K562 (cell line): ENCODE measurements at regions not wholly inside any gene's neighbourhood (a gene's known extent, or its start where the extent isn't known, plus 50 kb on each side); places are given as distances from the start of the nearest gene placed in this dataset.

ENCODE experiments used
- ATAC-seq: fragments of 200-7000 bp; cut with Tn5 transposase; 3 replicates; pipeline ENCODE4 v1.9.1; 2020; ENCODE audit warnings: moderate library complexity
- BruUV-seq: library from RNA; stranded (reverse); fragments of 400-500 nt; replicated peaks from 2 replicates; lab custom pipeline; 2021; lab: Mats Ljungman, UMichigan
- CTCF ChIA-PET: fragments of 300-600 bp; formaldehyde crosslinking; extraction: SDS; loops from one replicate; lab custom pipeline; 2021; ENCODE audit warnings: low intra/inter-chr PET ratio; lab: Yijun Ruan, JAX
- POLR2A ChIA-PET: fragments of 300-600, 350-650 bp; sonication (Branson Sonifier 250); formaldehyde crosslinking; extraction: SDS; loops from one replicate; lab custom pipeline; 2021; ENCODE audit warnings: antibody characterized with exemption, inconsistent platforms; lab: Yijun Ruan, JAX
- DNase-seq, 4 experiments: peaks; one replicate each; pipeline versions ENCODE4 v3.0.0 to v3.0.0-alpha.2; 2011 to 2018; ENCODE audit warnings: low spot score in 3 of 4, mixed read lengths in 3 of 4; ENCODE audit errors: extremely low read depth in 1 of 4
- FAIRE-seq: peaks from 2 replicates; lab custom pipeline; 2011; peaks lifted over from hg19 to GRCh38; lab: Jason Lieb, UNC
- H2AFZ ChIP-seq: 2 replicates; pipeline ENCODE4 v1.6.0; 2011; ENCODE audit warnings: low read depth, low read length, control low read depth, inconsistent platforms
- H3K27ac ChIP-seq: fragments of 200-600 bp; 3 replicates; pipeline ENCODE4 v1.8.0; 2011; ENCODE audit warnings: low read depth, mild to moderate bottlenecking, control low read depth, inconsistent platforms, low read length, moderate library complexity, mixed read lengths; ENCODE audit errors: extremely low read depth
- H3K27me3 ChIP-seq, 2 experiments: fragments of 300-600 bp in 1 of 2; 2 replicates in 1 of 2; 3 replicates in 1 of 2; pipeline versions ENCODE4 v1.6.0 to v1.8.0; 2011; ENCODE audit warnings: inconsistent platforms in 2 of 2, low read length in 2 of 2, mild to moderate bottlenecking in 1 of 2, mixed read lengths in 1 of 2, moderate library complexity in 1 of 2; ENCODE audit not compliant: control insufficient read depth in 2 of 2, insufficient read depth in 2 of 2
- H3K36me3 ChIP-seq: fragments of 300-600 bp; 3 replicates; pipeline ENCODE4 v1.8.0; 2011; ENCODE audit warnings: mild to moderate bottlenecking, low read length, inconsistent platforms; ENCODE audit not compliant: control insufficient read depth, insufficient read depth
- H3K4me1 ChIP-seq, 2 experiments: fragments of 200-600 bp in 1 of 2; replicated peaks in 1 of 2; 2 replicates in 1 of 2; 3 replicates in 1 of 2; pipeline versions ENCODE4 v1.5.1 to v1.8.0; 2011; ENCODE audit warnings: inconsistent platforms in 2 of 2, low read length in 2 of 2, mild to moderate bottlenecking in 1 of 2, mixed read lengths in 1 of 2, moderate library complexity in 1 of 2; ENCODE audit not compliant: control insufficient read depth in 2 of 2, insufficient read depth in 2 of 2
- H3K4me2 ChIP-seq: 2 replicates; pipeline ENCODE4 v1.6.1; 2011; ENCODE audit warnings: low read length, control low read depth, inconsistent platforms, mixed read lengths; ENCODE audit not compliant: insufficient read depth
- H3K4me3 ChIP-seq: fragments of 200-600 bp; sonication (generic), shearing (Covaris generic); 2 replicates; pipeline ENCODE4 v1.5.1; 2016; ENCODE audit warnings: control low read depth, inconsistent platforms
- H3K79me2 ChIP-seq: fragments of 200-600 bp; 3 replicates; pipeline ENCODE4 v1.8.0; 2011; ENCODE audit warnings: low read length, inconsistent platforms; ENCODE audit not compliant: control insufficient read depth, insufficient read depth
- H3K9ac ChIP-seq, 2 experiments: 2 replicates each; pipeline versions ENCODE4 v1.6.0 to v1.6.1; 2011; ENCODE audit warnings: low read depth in 2 of 2, low read length in 2 of 2, control low read depth in 1 of 2, inconsistent platforms in 1 of 2, mild to moderate bottlenecking in 1 of 2, mixed read lengths in 1 of 2; ENCODE audit not compliant: insufficient read depth in 1 of 2
- H3K9me1 ChIP-seq: one replicate; pipeline ENCODE4 v1.6.0; 2011; ENCODE audit warnings: inconsistent platforms, mild to moderate bottlenecking, low read length, moderate library complexity; ENCODE audit not compliant: control insufficient read depth, insufficient read depth
- H3K9me3 ChIP-seq: replicated peaks from 2 replicates; pipeline ENCODE4 v1.5.1; 2011; ENCODE audit warnings: low read depth, low read length, inconsistent platforms; ENCODE audit not compliant: control insufficient read depth, insufficient read depth
- H4K20me1 ChIP-seq: replicated peaks from 2 replicates; pipeline ENCODE4 v1.6.1; 2011; ENCODE audit warnings: low read length, inconsistent platforms, mixed read lengths; ENCODE audit not compliant: control insufficient read depth, insufficient read depth
- ARID3B ChIP-seq: fragments of 250-450 bp; sonication (Bioruptor Pico); IDR thresholded peaks from 2 replicates; pipeline ENCODE4 v1.4.0; 2020; ENCODE audit warnings: borderline replicate concordance
- NFRKB ChIP-seq: fragments of 450-650 bp; IDR thresholded peaks from 2 replicates; pipeline ENCODE4 v1.6.1; 2016; ENCODE audit warnings: low read depth
- TGIF2 ChIP-seq: sonication (generic); formaldehyde crosslinking; IDR thresholded peaks from 2 replicates; pipeline ENCODE4 v1.8.1; 2022; ENCODE audit warnings: mild to moderate bottlenecking, missing genetic modification reagents, moderate library complexity
- VEZF1 ChIP-seq: fragments of 200-800 bp; sonication (Bioruptor generic); IDR thresholded peaks from 2 replicates; pipeline ENCODE4 v1.6.1; 2017; ENCODE audit warnings: missing genetic modification characterization, missing compliant biosample characterization
- ZKSCAN3 ChIP-seq: fragments of 250-450 bp; sonication (Bioruptor Pico); IDR thresholded peaks from 2 replicates; pipeline ENCODE4 v1.4.0; 2020
- ZNF407 ChIP-seq: fragments of 450-650 bp; IDR thresholded peaks from 2 replicates; pipeline ENCODE4 v1.6.1; 2016; ENCODE audit warnings: low read depth
- WGBS: fragments of 100-300 bp; shearing (Covaris generic); methylation state at CpG from one replicate; pipeline ENCODE4 v1.1.6; 2016; ENCODE audit warnings: low coverage, mixed read lengths; ENCODE audit not compliant: insufficient coverage; ENCODE audit errors: missing lambda C conversion rate; 5-methylcytosine and 5-hydroxymethylcytosine counted together
- in situ Hi-C: fragments of 300-500 bp; cut with MboI; formaldehyde crosslinking; loops from 4 replicates; pipeline ENCODE4 v1.15.0; 2018; ENCODE audit warnings: inconsistent platforms, mixed read lengths
- intact Hi-C: fragments of 100-400 bp; cut with micrococcal nuclease; formaldehyde crosslinking; loops from 2 replicates; pipeline ENCODE4 v1.14.2; 2022

- intact Hi-C loops (no loop called here), in situ Hi-C loops (no loop called here)
- TF ChIP-seq TGIF2 (CRISPR knock-in tag) (no peak), ZKSCAN3 (CRISPR knock-in tag) (no peak), NFRKB (no peak), VEZF1 (no peak), ZNF407 (no peak), ARID3B (CRISPR knock-in tag) (no peak)
- ChIA-PET CTCF (no interaction called here), POLR2A (no interaction called here)
- no peaks in the 10 kb centered on the region for H4K20me1 ChIP-seq
- H3K79me2 ChIP-seq: no peaks in the 10 kb centered on the region
- H3K4me2 ChIP-seq: no peak overlapping the region
- ATAC-seq: no peak
- no peak overlapping the region for H3K4me3 ChIP-seq
- no TSS peak for BruUV-seq
- H3K9ac ChIP-seq: no peak overlapping the region
- H3K9me3 ChIP-seq: no peaks in the 10 kb centered on the region
- no peaks in the 10 kb centered on the region for H3K9me1 ChIP-seq
- peaks cover 5 to 10% of the 10 kb centered on the region in 2 experiments for H3K27me3 ChIP-seq
- H3K36me3 ChIP-seq: no peaks in the 10 kb centered on the region
- no peak for DNase-seq
- no peak for FAIRE-seq
- no peak overlapping the region for H2AFZ ChIP-seq
- no peaks in the 10 kb centered on the region for H3K4me1 ChIP-seq
- H3K27ac ChIP-seq: no peak overlapping the region
- WGBS: 3% methylated on average over 6 of the region's 6 CpGs
Measured at GRCh38 chr13:24086642-24087041, 73.9 kb upstream of the SPATA13 start.
